ENCODE measurements at regions not wholly inside any gene's neighbourhood (a gene's known extent, or its start where the extent isn't known, plus 50 kb on each side); places are given as distances from the start of the nearest gene placed in this dataset.

- H3F3A ChIP-seq (replicated peaks; ENCODE audit: low read depth) = no peaks in the 10 kb centered on the region
- ATAC-seq = no peak
- Mint-ChIP-seq H3K27me3 (ENCODE audit: insufficient read depth, low read depth, poor library complexity) (peaks cover 8% of the 10 kb centered on the region), H3K9me3 (no peaks in the 10 kb centered on the region), H3K4me1 (peaks cover 7% of the 10 kb centered on the region; the same call in 2 of the 3 replicates), H3K27ac (no peak overlapping the region), H3K36me3 (ENCODE audit: low read depth) (no peaks in the 10 kb centered on the region), H3K4me3 (no peak overlapping the region)
- H3K9me2 ChIP-seq (ENCODE audit: insufficient read depth) = no peaks in the 10 kb centered on the region
- DNase-seq (ENCODE audit: low spot score) = no peak
- H3K4me1 ChIP-seq (ENCODE audit: insufficient read depth) = peaks cover 11% of the 10 kb centered on the region
- H3K27me3 ChIP-seq (ENCODE audit: insufficient read depth) = no peaks in the 10 kb centered on the region
- no peaks in the 10 kb centered on the region for H3K79me2 ChIP-seq (replicated peaks; ENCODE audit: insufficient read depth)
- no peak overlapping the region for H2AFZ ChIP-seq
- no peak overlapping the region for H3K4me2 ChIP-seq
- H4K20me1 ChIP-seq (replicated peaks; ENCODE audit: insufficient read depth) = no peaks in the 10 kb centered on the region
- H3K4me3 ChIP-seq = no peak overlapping the region
- TF ChIP-seq EZH2 (IDR thresholded peaks at IDR 0.05; ENCODE audit: low read depth, unreplicated experiment) = no peak
- TF ChIP-seq STAT1 (IDR thresholded peaks at IDR 0.05; ENCODE audit: unreplicated experiment) = no peak
- TF ChIP-seq ZNF462 (CRISPR knock-in tag; IDR thresholded peaks at IDR 0.05) = no peak
- TF ChIP-seq REST (IDR thresholded peaks at IDR 0.05; ENCODE audit: unreplicated experiment) = no peak
- no peak for TF ChIP-seq ZNF331 (CRISPR knock-in tag; IDR thresholded peaks at IDR 0.05; ENCODE audit: low read depth)
- no peak for TF ChIP-seq CTCF (conservative IDR thresholded peaks at IDR 0.05; ENCODE audit: low read depth in 2 of 2)
- TF ChIP-seq JUNB (IDR thresholded peaks at IDR 0.05; ENCODE audit: unreplicated experiment) = no peak
- TF ChIP-seq NANOG (IDR thresholded peaks at IDR 0.05; ENCODE audit: borderline replicate concordance) = no peak
- no peak for TF ChIP-seq ETS1 (IDR thresholded peaks at IDR 0.05)
- no peaks in the 10 kb centered on the region for H3K36me3 ChIP-seq (ENCODE audit: insufficient read depth)
- no peak overlapping the region for H3K27ac ChIP-seq (ENCODE audit: low read depth)
Measured at GRCh38 chr2:60677356-60677755, 78.7 kb upstream of the PAPOLG start.
